Astrocyte of the spinal cord (primary cell): ENCODE measurements at regions not wholly inside any gene's neighbourhood (a gene's known extent, or its start where the extent isn't known, plus 50 kb on each side); places are given as distances from the start of the nearest gene placed in this dataset.

Source experiments
- DNase-seq: peaks from one replicate; pipeline ENCODE4 v3.0.0; 2011; ENCODE audit warnings: low read depth, low spot score
- H3K4me3 ChIP-seq: 2 replicates; pipeline ENCODE4 v1.5.1; 2011; ENCODE audit warnings: low read depth, mild to moderate bottlenecking, low read length, moderate library complexity
- CTCF ChIP-seq: IDR thresholded peaks from 2 replicates; pipeline ENCODE4 v1.5.1; 2012; ENCODE audit warnings: low read depth, mild to moderate bottlenecking, low read length, inconsistent platforms
- in situ Hi-C: cut with HindIII; loops from 2 replicates; pipeline ENCODE4 v1.10.0; 2017; ENCODE audit warnings: low sequenced_read_pairs

GRCh38 chr2:146927080-146927711 lies 917.6 kb upstream of the ACVR2A start:
- in situ Hi-C loops, result no loop called here
- DNase-seq, result peak; percentile 69
- no peak overlapping the region for H3K4me3 ChIP-seq
- peak; percentile 80 for TF ChIP-seq CTCF

- in situ Hi-C loops, result no loop called here
- no peak for DNase-seq
- TF ChIP-seq CTCF, result no peak
- H3K4me3 ChIP-seq, result no peak overlapping the region
These were observed 926.5 kb upstream of the ACVR2A start for GRCh38 chr2:146918280-146918679.

GRCh38 chr2:146917431-146918042 lies 927.3 kb upstream of the ACVR2A start:
- no peak for DNase-seq
- H3K4me3 ChIP-seq, result no peak overlapping the region
- in situ Hi-C loops, result no loop called here
- TF ChIP-seq CTCF, result no peak

GRCh38 chr2:146916914-146917313 lies 927.9 kb upstream of the ACVR2A start:
- in situ Hi-C loops, result no loop called here
- no peak for DNase-seq

DNA sequence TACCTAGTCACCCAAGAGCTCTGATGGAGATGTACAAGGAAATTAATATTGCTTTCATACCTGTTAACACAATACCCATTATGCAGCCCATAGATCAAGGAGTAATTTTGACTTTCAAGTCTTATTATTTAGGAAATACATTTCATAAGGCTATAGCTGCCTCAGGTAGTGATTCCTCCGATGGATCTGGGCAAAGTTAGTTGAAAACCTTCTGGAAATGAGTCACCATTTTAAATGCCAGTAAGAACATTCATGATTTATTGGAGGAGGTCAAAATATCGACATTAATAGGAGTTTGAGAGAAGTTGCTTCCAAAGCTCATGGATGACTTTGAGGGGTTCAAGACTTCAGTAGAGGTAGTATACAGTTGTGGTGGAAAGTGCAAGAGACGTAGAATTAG lies 931.4 kb upstream of the ACVR2A start:
- DNase-seq, result no peak
- no peak overlapping the region for H3K4me3 ChIP-seq
- TF ChIP-seq CTCF, result no peak
- in situ Hi-C loops, result no loop called here

More at GRCh38 chr2:146916914-146917313, 927.9 kb upstream of the ACVR2A start:
- no peak overlapping the region for H3K4me3 ChIP-seq
- no peak for TF ChIP-seq CTCF

DNA sequence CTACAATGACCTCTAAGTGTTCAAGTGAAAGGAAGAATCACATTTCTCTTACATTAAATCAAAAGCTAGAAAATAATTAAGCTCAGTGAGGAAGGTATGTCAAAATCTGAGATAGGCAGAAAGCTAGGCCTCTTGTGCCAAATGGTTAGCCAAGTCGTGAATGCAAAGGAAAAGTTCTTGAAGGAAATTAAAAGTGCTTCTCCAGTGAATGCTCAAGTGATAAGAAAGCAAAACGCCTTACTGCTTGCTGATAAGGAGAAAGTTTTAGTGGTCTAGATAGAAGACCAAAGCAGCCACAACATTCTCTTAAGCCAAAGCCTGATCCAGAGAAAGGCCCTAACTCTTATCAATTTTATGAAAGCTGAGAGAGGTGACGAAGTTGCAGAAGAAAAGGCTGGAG lies 932.3 kb upstream of the ACVR2A start:
- no peak for TF ChIP-seq CTCF
- in situ Hi-C loops, result no loop called here
- DNase-seq, result no peak
- no peak overlapping the region for H3K4me3 ChIP-seq
